Hepatocyte (in vitro differentiated cells): ENCODE measurements at regions not wholly inside any gene's neighbourhood (a gene's known extent, or its start where the extent isn't known, plus 50 kb on each side); places are given as distances from the start of the nearest gene placed in this dataset.

Experiments used
- DNase-seq: peaks from one replicate; pipeline ENCODE4 v3.0.0-alpha.2; 2016; ENCODE audit warnings: low spot score
- H2AFZ ChIP-seq: fragments of 200-600 bp; sonication (generic); 2 replicates; pipeline ENCODE4 v1.6.0; 2016; ENCODE audit warnings: antibody characterized with exemption, mild to moderate bottlenecking
- H3K27ac ChIP-seq: fragments of 200-600 bp; sonication (generic); 2 replicates; pipeline ENCODE4 v1.5.1; 2016; ENCODE audit warnings: mild to moderate bottlenecking
- H3K27me3 ChIP-seq: fragments of 200-600 bp; sonication (generic); 2 replicates; pipeline ENCODE4 v1.6.1; 2016
- H3K36me3 ChIP-seq: fragments of 200-600 bp; sonication (generic); replicated peaks from 2 replicates; pipeline ENCODE4 v1.5.1; 2016; ENCODE audit warnings: low read depth; ENCODE audit not compliant: insufficient read depth
- H3K4me1 ChIP-seq: fragments of 200-600 bp; sonication (generic); 2 replicates; pipeline ENCODE4 v1.5.1; 2016; ENCODE audit warnings: mild to moderate bottlenecking, moderate library complexity; ENCODE audit not compliant: insufficient read depth
- H3K4me2 ChIP-seq: fragments of 200-600 bp; sonication (generic); 2 replicates; pipeline ENCODE4 v1.6.0; 2016
- H3K4me3 ChIP-seq: fragments of 200-600 bp; sonication (generic); 2 replicates; pipeline ENCODE4 v1.5.1; 2016; ENCODE audit warnings: mild to moderate bottlenecking
- H3K79me2 ChIP-seq: fragments of 200-600 bp; sonication (generic); 2 replicates; pipeline ENCODE4 v1.6.0; 2017; ENCODE audit warnings: mild to moderate bottlenecking
- H3K9me2 ChIP-seq: fragments of 200-600 bp; sonication (generic); replicated peaks from 2 replicates; pipeline ENCODE4 v1.6.0; 2017; ENCODE audit warnings: mild to moderate bottlenecking; ENCODE audit not compliant: insufficient read depth
- H3K9me3 ChIP-seq: fragments of 200-600 bp; sonication (generic); 2 replicates; pipeline ENCODE4 v1.5.1; 2016; ENCODE audit warnings: low read depth, mild to moderate bottlenecking
- H4K20me1 ChIP-seq: fragments of 200-600 bp; sonication (generic); 2 replicates; pipeline ENCODE4 v1.6.0; 2016; ENCODE audit warnings: mild to moderate bottlenecking; ENCODE audit not compliant: insufficient read depth, poor library complexity, severe bottlenecking
- CTCF ChIP-seq: fragments of 200-600 bp; sonication (generic); IDR thresholded peaks from 2 replicates; pipeline ENCODE4 v1.5.1; 2016; ENCODE audit warnings: antibody characterized with exemption, mild to moderate bottlenecking; ENCODE audit not compliant: poor library complexity
- EZH2 ChIP-seq: fragments of 200-600 bp; sonication (generic); IDR thresholded peaks from 2 replicates; pipeline ENCODE4 v1.6.1; 2016; ENCODE audit warnings: antibody characterized with exemption, mild to moderate bottlenecking, borderline replicate concordance
- EZH2phosphoT487 ChIP-seq: fragments of 200-600 bp; sonication (generic); IDR thresholded peaks from one replicate; pipeline ENCODE4 v1.6.1; 2018; ENCODE audit warnings: antibody characterized with exemption, mild to moderate bottlenecking, low read depth, moderate library complexity; ENCODE audit not compliant: unreplicated experiment, severe bottlenecking
- WGBS: methylation state at CpG from one replicate; pipeline ENCODE4 v1.1.6; 2016; ENCODE audit warnings: low lambda C conversion rate; ENCODE audit errors: missing lambda C conversion rate; 5-methylcytosine and 5-hydroxymethylcytosine counted together

GRCh38 chr17:13182450-13182849 is 164.6 kb upstream of the ELAC2 start:
- H3K36me3 ChIP-seq: no peaks in the 10 kb centered on the region
- peak overlapping the region; percentile 44 for H3K4me2 ChIP-seq
- H3K27ac ChIP-seq: peak overlapping the region; percentile 27
- no peaks in the 10 kb centered on the region for H4K20me1 ChIP-seq
- no peaks in the 10 kb centered on the region for H3K27me3 ChIP-seq
- no peaks in the 10 kb centered on the region for H3K9me2 ChIP-seq
- no peak overlapping the region for H2AFZ ChIP-seq
- no peak for DNase-seq
- TF ChIP-seq CTCF (no peak), EZH2 (no peak), EZH2phosphoT487 (no peak)
- no peaks in the 10 kb centered on the region for H3K9me3 ChIP-seq
- no peaks in the 10 kb centered on the region for H3K79me2 ChIP-seq
- H3K4me3 ChIP-seq: no peak overlapping the region
- H3K4me1 ChIP-seq: peaks cover 10% of the 10 kb centered on the region

- H3K4me3 ChIP-seq: no peak overlapping the region
- no peaks in the 10 kb centered on the region for H3K36me3 ChIP-seq
- H3K27me3 ChIP-seq: no peaks in the 10 kb centered on the region
- no peaks in the 10 kb centered on the region for H3K79me2 ChIP-seq
- no peaks in the 10 kb centered on the region for H3K9me3 ChIP-seq
- H3K9me2 ChIP-seq: no peaks in the 10 kb centered on the region
- peaks cover 10% of the 10 kb centered on the region for H3K4me1 ChIP-seq
- WGBS: 78% methylated on average over 2 of the region's 2 CpGs
- TF ChIP-seq EZH2 (no peak), EZH2phosphoT487 (no peak)
- no peaks in the 10 kb centered on the region for H4K20me1 ChIP-seq
- no peak for DNase-seq
- H3K27ac ChIP-seq: no peak overlapping the region
- H3K4me2 ChIP-seq: no peak overlapping the region
- H2AFZ ChIP-seq: no peak overlapping the region
Observed at GRCh38 chr17:13181683-13182082, 163.9 kb upstream of the ELAC2 start.

GRCh38 chr17:13176436-13176835 is 158.6 kb upstream of the ELAC2 start:
- no peaks in the 10 kb centered on the region for H3K9me2 ChIP-seq
- H3K9me3 ChIP-seq: peaks cover 8% of the 10 kb centered on the region
- H3K4me2 ChIP-seq: no peak overlapping the region
- peak overlapping the region; percentile 20 for H2AFZ ChIP-seq
- no peaks in the 10 kb centered on the region for H3K27me3 ChIP-seq
- H3K4me1 ChIP-seq: no peaks in the 10 kb centered on the region
- no peaks in the 10 kb centered on the region for H3K36me3 ChIP-seq
- DNase-seq: no peak
- no peak overlapping the region for H3K27ac ChIP-seq
- no peak overlapping the region for H3K4me3 ChIP-seq
- WGBS: 51% methylated on average over 4 of the region's 4 CpGs
- TF ChIP-seq EZH2: no peak
- no peak for TF ChIP-seq EZH2phosphoT487
- no peaks in the 10 kb centered on the region for H3K79me2 ChIP-seq
- no peaks in the 10 kb centered on the region for H4K20me1 ChIP-seq

GRCh38 chr17:13171790-13172189 is 154.0 kb upstream of the ELAC2 start:
- DNase-seq: no peak
- H4K20me1 ChIP-seq: no peaks in the 10 kb centered on the region
- no peak overlapping the region for H2AFZ ChIP-seq
- TF ChIP-seq EZH2 (no peak), EZH2phosphoT487 (no peak)
- H3K9me2 ChIP-seq: no peaks in the 10 kb centered on the region
- H3K4me3 ChIP-seq: no peak overlapping the region
- no peak overlapping the region for H3K27ac ChIP-seq
- peaks cover 8% of the 10 kb centered on the region for H3K9me3 ChIP-seq
- H3K27me3 ChIP-seq: no peaks in the 10 kb centered on the region
- no peaks in the 10 kb centered on the region for H3K36me3 ChIP-seq
- H3K4me1 ChIP-seq: no peaks in the 10 kb centered on the region
- no peaks in the 10 kb centered on the region for H3K79me2 ChIP-seq
- no peak overlapping the region for H3K4me2 ChIP-seq
- WGBS: 94% methylated on average over 1 of the region's 1 CpG

- Histone ChIP-seq H3K4me3 (no peak overlapping the region), H3K36me3 (no peaks in the 10 kb centered on the region), H2AFZ (no peak overlapping the region), H3K27me3 (no peaks in the 10 kb centered on the region), H3K9me2 (no peaks in the 10 kb centered on the region), H3K4me2 (no peak overlapping the region), H3K27ac (no peak overlapping the region), H3K9me3 (no peaks in the 10 kb centered on the region), H3K79me2 (no peaks in the 10 kb centered on the region), H4K20me1 (no peaks in the 10 kb centered on the region), H3K4me1 (no peaks in the 10 kb centered on the region)
- no peak for DNase-seq
- no peak for TF ChIP-seq CTCF
- no peak for TF ChIP-seq EZH2phosphoT487
- TF ChIP-seq EZH2: no peak
- WGBS: 41% methylated on average over 1 of the region's 1 CpG
Observed at GRCh38 chr17:13162361-13162760, 144.5 kb upstream of the ELAC2 start.
